ENCODE measurements at regions not wholly inside any gene's neighbourhood (a gene's known extent, or its start where the extent isn't known, plus 50 kb on each side); places are given as distances from the start of the nearest gene placed in this dataset.

- TF ChIP-seq CTCF (IDR thresholded peaks at IDR 0.05) (no peak), POLR2A (IDR thresholded peaks at IDR 0.05) (no peak)
These were observed 575.6 kb downstream of the INSC start for GRCh38 chr11:15690320-15690719.
